HL-60/S4 treated with retinoic acid at 250 ng/mL for 4 days and 3 days (cell line): ENCODE measurements at regions not wholly inside any gene's neighbourhood (a gene's known extent, or its start where the extent isn't known, plus 50 kb on each side); places are given as distances from the start of the nearest gene placed in this dataset.

Source experiments
- in situ Hi-C: fragments of 300-500 bp; cut with MboI; formaldehyde crosslinking; loops from 2 replicates; pipeline ENCODE4 v1.7.0; 2022; ENCODE audit warnings: low sequenced_read_pairs

DNA sequence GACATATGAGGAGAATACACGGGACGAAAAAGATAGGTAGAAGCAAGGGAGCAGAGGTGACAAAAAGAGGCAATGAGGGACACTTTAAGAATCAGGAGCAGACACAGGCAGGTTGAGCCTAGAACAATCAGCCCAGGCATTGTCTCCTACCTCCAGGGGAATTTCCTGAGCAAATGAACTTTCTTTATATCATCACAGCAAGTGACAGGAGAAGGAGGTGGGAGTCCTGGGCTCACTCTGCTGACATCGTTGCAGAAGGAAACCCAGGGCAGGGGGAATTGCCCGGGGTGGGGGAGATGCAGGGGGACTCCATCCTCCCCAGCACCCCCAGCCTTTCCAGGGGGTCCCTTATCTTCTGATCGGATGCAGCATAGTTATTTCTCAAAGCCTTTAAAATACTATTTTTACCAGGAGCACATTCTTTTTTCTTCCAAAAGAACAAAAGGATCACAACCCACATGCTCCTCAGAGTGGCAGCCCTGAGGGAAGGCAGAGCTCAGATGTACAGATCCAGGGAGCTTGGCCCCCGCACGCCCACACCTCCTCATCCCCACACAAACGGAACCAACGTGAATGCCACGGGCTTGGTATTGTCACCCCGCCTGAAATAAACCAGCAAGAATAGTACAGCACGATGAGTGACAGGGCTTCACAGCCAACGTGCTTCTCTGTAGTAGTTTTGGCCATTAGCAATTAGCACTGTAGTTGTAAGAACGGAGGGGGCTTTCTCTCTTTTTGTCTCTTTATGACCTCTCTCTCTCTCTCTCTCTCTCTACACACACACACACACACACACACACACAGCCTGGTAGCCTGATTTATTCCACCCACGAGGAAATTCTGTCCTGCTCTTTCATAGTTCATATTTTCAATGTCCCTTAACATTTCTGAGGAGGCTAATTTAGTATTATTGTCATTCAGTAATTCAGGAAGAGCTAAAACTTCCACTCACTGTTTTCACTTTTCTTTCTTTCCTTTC is 169.5 kb upstream of the UBL3 start:
- in situ Hi-C loops: no loop called here

DNA sequence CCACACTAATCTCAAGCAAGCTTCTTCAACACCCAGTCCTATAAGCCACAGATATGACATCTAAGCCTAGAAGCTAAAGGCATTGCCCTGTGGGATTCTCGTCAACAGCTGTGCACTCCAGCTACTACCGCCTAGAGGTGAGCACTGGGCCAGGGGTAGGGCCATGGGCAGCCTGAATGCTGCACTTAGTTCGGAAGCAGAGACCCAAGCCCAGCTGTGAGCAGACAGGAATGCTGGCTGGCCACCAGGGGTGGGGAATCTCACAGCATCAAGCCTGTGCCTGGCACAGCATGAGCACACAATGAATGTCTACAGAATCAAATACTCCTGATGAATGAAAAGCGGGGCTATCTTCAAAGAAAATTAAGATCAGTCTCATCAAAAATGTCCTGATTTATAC is 167.5 kb upstream of the UBL3 start:
- in situ Hi-C loops: no loop called here

DNA sequence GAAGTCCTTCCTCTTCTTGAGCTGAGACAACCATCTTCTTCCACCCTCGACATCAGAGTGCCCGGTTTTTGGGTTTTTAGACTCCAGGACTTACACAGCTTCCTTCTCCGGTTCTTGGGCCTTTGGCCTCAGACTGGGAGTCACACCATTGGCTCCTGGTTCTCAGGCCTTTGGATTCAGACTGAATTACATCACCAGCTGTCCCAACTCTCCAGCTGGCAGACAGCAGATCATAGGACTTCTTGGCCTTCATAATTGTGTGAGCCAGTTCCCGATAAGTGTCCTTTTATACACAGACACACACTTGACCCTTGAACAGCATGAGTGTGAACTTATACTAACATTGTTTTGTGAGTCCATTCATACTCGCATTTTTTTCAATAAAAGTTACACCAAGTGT is 166.0 kb upstream of the UBL3 start:
- in situ Hi-C loops: no loop called here

DNA sequence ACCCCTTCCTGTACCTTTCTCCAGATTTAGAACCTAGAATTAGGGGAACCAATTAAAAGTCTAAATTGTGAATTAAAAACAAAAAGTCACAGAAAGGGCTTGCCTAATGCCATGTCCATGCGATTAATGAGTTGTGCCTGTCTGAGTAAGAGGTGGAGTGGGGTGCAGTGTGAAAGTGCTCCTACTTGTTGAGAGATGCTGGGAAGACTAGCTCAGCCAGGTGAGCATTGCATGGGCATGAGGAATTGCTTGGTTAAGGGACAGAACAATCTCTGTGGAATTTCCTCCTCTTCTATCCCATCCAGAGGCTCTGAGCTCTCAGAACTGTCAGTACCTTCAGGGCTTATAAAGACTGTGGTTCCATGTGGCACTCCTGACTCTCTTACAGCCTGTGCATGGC is 159.0 kb upstream of the UBL3 start:
- in situ Hi-C loops: no loop called here

DNA sequence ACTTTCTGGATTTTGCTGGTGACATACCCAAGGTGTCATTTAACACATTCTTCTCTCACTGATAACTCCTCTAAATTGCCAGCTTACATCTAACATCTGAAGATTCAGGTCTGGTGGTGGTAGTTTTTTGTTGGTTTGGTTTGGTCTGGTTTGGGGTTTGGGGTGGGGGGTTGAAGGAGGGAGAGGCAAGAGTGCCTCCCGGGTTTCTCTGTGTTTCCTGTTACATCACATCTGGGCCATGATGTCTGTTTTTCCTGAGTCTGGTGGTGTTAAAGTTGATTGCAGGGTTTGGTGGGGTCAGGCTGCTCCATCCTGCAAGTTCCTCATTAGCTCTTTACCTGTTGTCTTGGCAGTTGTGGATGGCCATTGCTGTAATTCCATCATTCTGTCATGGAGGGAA is 155.8 kb upstream of the UBL3 start:
- in situ Hi-C loops: no loop called here

DNA sequence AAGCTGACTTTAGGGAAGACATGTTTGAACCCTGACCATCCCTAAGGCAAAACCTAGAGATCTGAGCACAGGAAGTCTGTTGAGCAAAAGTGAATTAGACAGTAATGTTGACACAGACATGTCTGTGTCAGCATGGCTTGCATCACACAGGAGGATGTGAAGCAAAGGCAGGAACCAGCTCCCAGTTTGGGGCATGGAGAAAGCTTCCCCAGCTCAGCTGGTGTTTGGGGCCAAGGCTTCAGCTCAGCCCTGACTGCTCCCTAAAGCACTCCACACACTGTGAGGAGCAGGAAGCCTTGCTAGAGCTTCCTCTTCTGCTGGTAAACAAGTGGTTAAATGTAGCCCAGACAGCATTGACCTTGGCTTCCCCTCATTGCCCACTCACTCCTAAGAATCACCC is 153.8 kb upstream of the UBL3 start:
- in situ Hi-C loops: no loop called here

DNA sequence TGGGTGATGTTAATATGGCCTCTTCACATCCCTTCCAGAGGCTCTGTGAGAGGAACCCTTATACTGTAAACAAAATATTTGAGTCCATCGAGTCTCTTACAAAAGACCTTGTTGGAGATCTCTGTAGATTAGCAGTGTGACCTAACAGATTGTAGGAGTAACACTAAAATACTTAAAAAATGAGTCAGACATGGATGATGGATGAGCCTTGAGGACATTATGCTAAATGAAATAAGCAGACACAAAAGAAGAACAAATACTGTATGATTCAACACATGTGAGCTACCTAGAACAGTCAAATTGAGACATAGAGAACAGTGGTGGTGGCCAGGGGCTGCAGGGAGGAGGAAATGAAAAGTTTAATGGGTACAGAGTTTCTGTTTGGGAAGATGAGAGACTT is 152.2 kb upstream of the UBL3 start:
- in situ Hi-C loops: no loop called here

DNA sequence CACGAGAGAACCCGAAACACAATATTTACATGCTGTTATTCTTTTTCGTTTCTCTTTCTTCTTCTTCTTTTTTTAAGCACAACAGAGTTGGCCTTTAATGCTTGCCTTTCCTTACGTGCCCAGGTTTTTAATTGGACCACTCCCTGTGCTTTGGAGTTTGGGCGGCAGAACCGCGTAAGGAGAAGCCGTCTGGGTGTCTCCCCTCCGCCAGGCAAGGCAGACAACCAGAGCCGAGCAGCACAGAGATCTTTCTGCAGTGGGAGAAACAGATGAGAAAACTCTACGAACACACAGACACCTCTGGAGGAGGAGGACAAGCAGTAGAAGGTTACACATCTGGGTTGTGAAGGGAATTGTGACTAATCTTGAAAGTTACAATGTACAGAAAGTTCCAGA is 150.0 kb upstream of the UBL3 start:
- in situ Hi-C loops: no loop called here

DNA sequence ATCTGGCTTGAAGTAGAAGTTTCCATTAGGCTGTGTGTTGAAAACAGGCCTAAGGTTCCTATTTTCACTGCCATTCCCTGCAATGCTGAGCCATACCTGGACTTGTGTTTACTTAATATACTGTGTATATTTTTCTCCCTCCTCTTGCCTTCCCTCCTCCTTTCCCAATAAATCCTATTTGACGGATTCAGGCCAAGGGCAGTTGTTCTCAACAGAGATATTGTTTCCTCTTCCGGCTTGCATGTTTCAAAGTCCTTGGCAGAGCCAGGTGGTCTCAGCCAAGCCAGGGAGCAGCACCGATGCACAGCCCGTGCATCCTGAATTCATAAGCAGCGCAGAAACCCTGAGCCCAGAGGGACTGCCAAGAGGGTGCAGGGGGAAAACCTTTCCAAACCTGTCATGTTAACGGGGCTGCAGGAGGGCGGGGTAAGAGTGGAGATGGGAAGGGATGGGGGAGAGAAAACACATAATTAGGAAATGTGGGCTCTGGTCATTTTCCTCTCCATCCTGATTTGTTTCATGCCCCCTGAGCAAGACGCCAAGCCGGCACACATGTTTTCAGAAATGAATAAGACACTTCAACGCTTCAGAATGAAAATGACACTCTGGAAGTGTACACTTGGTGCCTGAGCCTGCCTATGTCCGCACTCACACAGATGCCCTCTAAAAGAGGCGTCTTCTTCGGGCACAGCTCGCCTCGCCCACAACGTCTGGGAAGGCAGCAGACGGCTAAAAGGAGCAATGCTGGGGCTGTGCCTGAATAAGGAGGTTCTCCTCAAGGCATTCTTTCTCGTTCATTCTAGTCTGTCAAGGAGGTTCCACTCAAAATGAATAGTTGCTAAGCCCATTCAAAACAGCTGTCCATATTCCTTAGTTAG is 149.3 kb upstream of the UBL3 start:
- in situ Hi-C loops: no loop called here

DNA sequence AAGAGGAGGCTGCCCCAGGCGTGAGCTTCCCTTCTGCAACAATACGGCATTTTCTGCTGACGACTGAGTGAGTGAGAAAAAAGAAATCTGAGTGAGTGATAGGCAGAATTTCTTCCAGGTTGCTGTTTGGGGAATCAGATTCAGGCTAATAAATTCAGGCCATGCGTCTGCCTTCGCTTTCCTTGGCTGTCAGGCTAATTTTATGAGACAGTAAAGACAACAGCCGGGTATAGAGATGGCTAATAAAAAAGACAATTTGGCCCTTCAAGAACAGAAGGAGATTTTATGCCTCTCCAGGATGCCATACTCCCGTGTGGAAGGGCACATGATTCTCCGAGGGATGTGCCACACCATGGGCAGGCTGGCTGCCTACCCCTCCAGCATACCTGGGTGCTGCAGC is 145.9 kb upstream of the UBL3 start:
- in situ Hi-C loops: no loop called here

DNA sequence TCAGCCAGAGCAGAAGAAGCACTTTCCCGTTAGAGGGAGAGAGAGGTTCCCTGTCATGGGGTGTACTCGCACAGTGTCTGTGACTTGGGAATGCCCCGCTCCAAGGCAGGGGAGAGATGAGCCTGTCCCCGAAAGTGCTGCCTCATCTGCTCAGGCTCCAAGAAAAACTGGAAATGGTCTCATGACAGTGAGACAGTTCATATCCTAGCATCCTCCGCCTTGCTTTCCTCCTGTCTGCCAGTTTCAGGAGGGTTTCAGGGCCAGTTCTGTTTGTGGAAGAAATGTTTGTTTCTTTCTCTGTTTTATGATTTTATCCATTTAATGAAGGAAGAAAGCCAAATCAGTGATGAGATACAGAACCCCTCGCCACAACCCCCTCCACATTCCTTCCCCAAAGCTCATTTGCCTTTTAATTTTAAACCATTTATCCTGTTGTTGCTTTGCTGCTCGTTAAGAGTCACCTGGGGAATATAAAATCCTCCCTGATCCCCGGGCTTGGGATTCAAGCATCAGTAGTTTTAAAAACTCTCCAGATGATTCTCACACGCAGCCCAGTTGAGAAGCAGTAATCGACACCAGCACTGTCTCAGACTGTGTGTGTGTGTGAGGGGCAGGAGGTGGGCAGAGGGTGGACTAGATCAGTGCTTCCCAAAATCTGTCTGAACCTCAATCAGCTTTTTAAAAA is 144.6 kb upstream of the UBL3 start:
- in situ Hi-C loops: no loop called here

DNA sequence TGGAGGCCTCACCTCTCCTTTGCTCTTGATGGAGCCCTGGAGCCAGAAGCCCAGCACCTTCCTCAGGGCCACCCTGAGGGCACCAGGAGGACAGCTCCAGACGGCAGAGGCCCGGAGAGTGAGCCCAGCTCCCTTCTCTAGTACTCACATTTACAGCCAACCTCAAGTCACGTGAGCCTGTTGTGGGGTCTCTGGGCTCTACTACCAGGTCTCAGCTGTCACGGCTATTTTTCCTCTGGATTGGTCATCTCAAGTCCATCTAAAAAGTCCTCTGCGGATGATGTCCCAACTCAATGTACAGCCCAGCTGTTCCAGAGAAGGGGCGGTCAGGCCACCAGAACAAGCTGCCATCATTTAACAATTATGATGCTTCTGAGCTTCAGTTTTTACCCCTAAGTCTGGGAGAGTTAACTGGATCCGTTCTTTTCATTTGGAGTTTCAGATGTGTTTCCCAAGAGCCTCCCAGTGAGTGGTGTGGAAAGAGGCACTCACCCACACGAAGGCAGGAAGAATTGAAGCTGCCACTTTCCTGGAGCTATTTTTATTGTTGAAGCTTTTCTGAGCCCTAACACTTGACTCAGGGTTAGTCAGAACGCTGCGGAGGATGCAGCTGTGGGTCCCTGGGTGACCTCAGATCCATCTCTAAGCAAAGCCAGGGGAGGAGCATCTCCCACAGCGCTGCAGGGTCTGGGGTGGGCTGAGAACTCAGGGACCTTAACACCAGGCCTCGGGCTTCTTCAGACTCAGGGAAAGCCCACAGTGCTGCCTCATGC is 143.5 kb upstream of the UBL3 start:
- in situ Hi-C loops: no loop called here

DNA sequence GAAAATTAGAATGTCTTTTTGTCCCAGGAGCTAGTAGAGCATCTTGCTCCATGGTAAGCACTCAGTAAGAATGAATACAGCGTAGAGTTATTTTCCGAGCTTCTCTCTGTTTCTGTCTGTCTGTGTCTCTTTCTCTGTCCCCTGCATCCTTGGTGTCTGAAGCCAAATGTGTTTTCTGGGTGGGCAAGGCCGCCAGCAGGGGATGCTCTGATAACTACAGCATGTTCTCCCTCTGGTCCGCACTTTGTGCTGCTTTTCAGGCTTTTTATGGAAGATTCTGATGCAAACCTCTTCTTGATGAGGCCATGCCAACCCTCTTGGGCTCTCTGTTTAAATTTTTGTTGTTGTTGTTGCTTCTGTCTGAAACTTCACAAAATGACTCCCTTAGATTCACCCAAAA is 142.8 kb upstream of the UBL3 start:
- in situ Hi-C loops: no loop called here

DNA sequence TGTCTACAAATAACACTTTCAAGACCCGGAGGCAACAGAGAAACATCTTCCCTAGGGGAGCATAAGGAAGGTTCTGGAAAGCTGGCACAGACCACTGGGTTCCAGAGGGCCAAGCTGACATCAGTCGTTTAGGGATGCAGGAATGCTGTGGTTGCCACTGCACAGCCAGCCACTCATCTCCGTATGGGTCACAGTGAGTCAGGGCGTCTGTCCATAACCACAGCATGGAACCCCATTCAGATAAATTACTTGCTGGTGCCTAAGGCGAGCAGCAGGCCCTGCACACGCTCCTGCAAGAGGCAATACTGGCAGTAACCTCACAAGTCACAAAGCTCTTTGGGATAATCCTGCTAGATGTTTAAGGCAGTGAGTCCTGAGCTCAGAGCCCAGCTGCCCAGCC is 140.9 kb upstream of the UBL3 start:
- in situ Hi-C loops: no loop called here

DNA sequence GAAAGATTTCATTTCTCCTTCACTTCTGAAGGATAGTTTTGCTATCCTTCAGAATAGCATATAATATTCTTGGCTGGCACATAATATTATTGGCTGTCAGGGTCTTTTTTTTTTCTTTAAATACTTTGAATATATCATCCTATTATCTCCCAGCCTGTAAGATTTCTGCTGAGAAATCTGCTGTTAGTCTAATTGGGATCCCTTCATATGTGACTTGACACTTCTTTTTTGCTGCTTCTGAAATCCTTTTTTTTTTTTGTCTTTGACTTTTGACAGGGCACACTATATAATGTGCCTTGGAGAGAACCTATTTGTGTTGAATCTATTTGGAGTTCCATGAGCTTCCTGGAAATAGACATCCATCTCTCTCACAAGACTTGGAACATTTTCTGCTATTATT is 136.9 kb upstream of the UBL3 start:
- in situ Hi-C loops: no loop called here

DNA sequence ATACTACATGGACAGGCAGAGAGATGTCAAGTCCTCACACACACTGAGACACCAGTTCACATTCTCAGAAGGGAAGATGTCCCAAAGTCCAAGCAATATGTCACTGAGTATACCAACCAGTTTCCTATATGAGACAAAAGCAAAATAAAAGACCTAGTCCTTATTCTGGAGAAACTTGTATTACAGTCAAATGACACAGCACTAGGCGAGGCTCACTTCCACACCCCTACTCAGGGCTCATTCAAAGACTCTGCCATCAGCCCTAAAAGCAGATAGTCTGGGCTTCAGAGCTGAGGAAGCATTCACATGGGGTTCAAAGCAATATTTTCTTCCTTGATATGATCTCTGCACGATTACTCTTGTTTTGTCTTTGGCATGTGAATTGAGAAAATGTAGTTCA is 129.9 kb upstream of the UBL3 start:
- in situ Hi-C loops: no loop called here

DNA sequence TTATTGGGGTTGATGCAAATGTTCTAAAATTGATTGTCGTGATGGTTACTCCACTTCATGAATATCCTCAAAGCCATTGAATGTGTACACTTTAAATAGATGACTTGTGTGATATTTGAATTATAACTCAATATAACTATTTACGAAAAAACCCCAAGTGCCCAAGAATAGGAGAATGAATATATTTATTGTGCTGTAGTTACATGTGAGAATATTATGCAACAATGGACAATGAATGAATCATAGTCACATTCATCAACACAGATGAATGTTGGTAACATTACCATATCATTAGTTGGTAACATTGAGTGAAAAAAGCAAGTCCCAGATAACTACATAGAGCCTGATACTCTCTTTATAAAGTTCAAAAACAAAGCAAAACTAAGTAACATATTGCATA is 127.8 kb upstream of the UBL3 start:
- in situ Hi-C loops: no loop called here

DNA sequence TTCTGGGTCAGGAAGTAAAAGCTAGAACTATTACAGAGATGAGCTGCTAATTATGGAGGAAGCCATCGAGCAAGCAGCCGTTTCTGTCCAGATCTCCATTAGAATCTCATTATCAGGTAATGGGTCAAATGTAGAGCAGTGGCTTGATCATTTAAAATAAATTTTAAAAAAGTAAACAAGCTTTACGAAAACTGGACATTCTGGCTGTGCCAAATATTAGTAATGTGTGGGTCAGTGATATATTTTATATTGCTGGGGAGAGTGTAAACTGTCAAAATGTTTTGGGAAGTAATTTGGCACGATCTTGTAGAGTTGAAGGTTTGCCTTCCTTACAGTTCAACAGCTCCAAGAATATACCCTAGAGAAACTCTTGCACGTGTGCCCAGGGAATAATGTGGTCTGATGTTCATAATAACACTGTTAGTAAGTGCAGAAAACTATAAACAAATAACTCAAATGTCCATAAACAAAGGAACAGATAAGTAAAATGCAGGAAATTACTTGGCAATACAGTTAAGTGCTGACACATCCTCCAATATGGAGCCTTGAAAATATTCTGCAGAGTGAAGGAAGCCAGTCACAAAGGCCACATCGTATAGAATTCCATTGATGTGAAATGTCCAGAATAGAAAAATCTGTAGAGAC is 127.2 kb upstream of the UBL3 start:
- in situ Hi-C loops: no loop called here

DNA sequence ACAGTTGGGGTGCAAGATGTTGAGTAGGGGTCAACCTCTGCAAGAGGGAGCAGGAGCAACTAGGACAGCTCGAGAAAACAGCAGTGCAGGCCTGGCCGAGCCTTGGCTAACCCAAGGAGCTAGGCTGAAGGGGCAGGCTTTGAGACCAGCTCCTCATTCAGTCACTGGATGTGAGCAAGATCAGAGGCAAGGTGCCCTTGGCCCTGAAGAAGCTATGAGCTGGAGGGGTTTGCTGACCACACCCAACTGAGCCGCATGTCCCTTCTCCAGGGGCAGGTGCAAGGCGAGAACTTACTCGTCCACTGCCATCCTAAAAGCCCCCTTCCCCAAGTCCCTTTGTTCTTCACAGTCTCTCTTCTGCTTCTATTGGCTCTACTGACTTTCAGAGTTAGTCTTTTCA is 126.1 kb upstream of the UBL3 start:
- in situ Hi-C loops: no loop called here

DNA sequence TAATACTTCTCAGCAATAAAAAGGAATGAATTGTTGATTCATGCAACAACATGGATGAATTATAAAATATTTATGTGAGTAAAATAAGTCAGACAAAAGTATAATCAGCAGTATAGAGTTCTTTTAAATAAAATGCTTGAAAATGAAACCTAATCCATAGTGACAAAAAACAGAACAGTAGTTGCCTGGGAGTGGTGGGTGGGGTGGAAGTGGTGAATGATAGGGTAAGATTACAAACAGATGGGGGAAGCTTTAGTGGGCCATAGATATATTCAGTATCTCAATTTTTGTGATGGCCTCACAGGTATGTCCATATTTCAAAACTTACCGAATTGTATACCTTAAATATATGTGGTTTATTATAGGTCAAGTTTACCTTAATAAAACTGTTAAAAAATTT is 124.9 kb upstream of the UBL3 start:
- in situ Hi-C loops: no loop called here
